ENCODE measurements at regions not wholly inside any gene's neighbourhood (a gene's known extent, or its start where the extent isn't known, plus 50 kb on each side); places are given as distances from the start of the nearest gene placed in this dataset.

DNA sequence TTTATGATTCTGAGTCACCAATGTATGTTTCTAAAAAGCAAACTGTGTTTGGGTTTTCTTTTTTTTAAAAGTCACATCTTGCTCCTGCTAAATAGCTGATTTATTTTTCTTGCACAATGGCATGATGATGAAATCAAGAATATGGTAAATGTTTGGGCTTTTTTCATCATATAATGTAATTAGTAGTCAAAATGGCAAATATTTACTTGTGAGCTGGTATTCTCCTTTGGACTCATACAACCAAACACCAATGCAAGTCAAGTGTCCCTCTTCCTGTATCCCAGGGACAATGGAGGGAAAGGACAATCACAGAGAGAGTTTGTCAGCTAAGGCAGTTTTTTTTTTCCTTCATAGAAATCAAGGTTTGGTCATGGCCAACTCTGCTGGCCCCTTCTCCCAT is 94.6 kb upstream of the RALGPS2 start:
- TF ChIP-seq MYC (IDR thresholded peaks at IDR 0.05; ENCODE audit: low read depth, low read length) (no peak), POLR2A (IDR thresholded peaks at IDR 0.05; ENCODE audit: extremely low read depth, insufficient read length) (no peak)
- TF ChIP-seq, protein P1, sequence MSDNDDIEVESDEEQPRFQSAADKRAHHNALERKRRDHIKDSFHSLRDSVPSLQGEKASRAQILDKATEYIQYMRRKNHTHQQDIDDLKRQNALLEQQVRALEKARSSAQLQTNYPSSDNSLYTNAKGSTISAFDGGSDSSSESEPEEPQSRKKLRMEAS (IDR thresholded peaks at IDR 0.05; ENCODE audit: low read depth, low read length), result no peak
- TF ChIP-seq, protein P2, sequence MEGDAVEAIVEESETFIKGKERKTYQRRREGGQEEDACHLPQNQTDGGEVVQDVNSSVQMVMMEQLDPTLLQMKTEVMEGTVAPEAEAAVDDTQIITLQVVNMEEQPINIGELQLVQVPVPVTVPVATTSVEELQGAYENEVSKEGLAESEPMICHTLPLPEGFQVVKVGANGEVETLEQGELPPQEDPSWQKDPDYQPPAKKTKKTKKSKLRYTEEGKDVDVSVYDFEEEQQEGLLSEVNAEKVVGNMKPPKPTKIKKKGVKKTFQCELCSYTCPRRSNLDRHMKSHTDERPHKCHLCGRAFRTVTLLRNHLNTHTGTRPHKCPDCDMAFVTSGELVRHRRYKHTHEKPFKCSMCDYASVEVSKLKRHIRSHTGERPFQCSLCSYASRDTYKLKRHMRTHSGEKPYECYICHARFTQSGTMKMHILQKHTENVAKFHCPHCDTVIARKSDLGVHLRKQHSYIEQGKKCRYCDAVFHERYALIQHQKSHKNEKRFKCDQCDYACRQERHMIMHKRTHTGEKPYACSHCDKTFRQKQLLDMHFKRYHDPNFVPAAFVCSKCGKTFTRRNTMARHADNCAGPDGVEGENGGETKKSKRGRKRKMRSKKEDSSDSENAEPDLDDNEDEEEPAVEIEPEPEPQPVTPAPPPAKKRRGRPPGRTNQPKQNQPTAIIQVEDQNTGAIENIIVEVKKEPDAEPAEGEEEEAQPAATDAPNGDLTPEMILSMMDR (IDR thresholded peaks at IDR 0.05; ENCODE audit: low read depth, low read length), result no peak
- no peak for DNase-seq (ENCODE audit: low read depth)
- no peak overlapping the region for H3K4me3 ChIP-seq (ENCODE audit: low read depth, low read length)

DNA sequence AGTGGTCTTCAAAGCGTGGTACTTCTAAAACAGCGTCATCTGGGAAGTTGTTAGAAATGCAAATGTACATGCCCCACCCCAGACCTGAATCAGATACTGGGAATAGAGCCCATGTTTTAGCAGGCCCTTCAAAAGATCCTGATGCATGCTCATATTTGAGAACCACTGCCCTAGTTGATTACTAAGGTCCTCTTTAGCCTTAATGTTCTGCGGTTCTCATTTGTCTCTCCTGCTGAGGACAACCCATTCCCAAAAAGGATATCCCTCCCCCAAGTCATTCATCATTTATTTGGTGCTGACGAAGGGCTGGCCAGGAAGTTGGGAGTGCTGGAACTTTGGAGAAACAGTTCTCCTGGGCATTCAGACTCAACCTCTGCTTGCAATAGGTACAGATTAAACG is 92.4 kb upstream of the RALGPS2 start:
- no peak overlapping the region for H3K4me3 ChIP-seq (ENCODE audit: low read depth, low read length)
- no peak for TF ChIP-seq POLR2A (IDR thresholded peaks at IDR 0.05; ENCODE audit: extremely low read depth, insufficient read length)
- TF ChIP-seq, protein P1 (IDR thresholded peaks at IDR 0.05; ENCODE audit: low read depth, low read length), result no peak
- DNase-seq (ENCODE audit: low read depth), result no peak

DNA sequence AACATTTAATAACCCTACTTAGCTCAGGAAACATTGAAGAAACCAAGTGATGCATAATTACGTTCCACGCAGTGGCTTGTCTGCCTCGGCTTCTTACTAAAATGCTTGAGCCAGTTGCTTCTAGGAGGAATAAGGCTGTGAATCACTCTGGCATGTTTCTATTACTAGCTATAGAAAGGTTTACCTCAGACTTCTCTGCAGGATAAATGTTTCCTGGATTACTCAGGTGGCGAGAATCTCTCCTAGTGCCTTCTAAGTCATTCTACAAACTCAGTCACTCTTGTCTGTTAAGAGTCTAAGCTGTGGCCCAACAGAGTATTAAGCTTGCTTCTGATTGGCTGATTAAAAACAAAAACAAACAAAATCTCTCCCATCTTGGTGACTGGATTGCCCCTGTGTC is 92.0 kb upstream of the RALGPS2 start:
- H3K4me3 ChIP-seq (ENCODE audit: low read depth, low read length), result no peak overlapping the region
- TF ChIP-seq, protein P1 (IDR thresholded peaks at IDR 0.05; ENCODE audit: low read depth, low read length), result no peak
- no peak for TF ChIP-seq MYC (IDR thresholded peaks at IDR 0.05; ENCODE audit: low read depth, low read length)
- TF ChIP-seq POLR2A (IDR thresholded peaks at IDR 0.05; ENCODE audit: extremely low read depth, insufficient read length), result no peak
- DNase-seq (ENCODE audit: low read depth), result no peak

DNA sequence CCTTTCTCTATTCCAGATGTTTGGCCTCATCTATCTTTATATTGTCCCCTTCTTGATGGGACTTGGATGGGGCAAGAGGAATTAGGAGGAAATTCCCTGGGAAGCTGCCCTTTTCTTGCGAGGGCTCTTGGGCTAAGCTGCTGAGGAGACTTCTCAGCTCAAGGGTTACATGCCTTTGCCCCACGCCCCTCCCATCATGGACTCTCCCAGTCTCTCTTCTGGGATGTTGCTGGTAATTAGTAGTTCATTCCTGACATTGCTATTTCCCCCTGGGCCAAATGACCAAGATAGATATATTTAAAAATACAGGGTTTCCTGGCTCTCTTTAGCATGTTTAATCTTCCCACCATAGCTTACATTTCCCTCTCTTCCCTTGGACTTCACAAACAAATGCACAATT is 90.6 kb upstream of the RALGPS2 start:
- DNase-seq (ENCODE audit: low read depth), result no peak
- TF ChIP-seq, protein P1 (IDR thresholded peaks at IDR 0.05; ENCODE audit: low read depth, low read length), result no peak
- TF ChIP-seq MYC (IDR thresholded peaks at IDR 0.05; ENCODE audit: low read depth, low read length) (no peak), POLR2A (IDR thresholded peaks at IDR 0.05; ENCODE audit: extremely low read depth, insufficient read length) (no peak)
- TF ChIP-seq, protein P2 (IDR thresholded peaks at IDR 0.05; ENCODE audit: low read depth, low read length), result no peak
- H3K4me3 ChIP-seq (ENCODE audit: low read depth, low read length), result no peak overlapping the region

DNA sequence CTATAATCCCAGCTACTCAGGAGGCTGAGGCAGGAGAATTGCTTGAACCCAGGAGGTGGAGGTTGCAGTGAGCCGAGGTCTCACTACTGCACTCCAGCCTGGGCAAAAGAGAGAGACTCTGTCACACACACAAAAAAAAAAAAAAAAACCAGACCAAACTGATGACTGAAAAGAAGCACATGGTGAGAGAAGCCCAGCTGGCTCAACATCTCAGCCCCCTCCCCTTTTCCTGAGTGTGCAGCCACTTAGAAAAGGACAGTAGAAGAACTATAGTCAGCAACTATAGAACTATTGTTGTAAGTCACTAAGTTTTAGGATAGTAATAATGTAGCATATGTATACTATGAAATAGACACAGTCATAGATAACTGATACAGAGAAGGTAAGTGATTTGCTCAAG is 87.2 kb upstream of the RALGPS2 start:
- DNase-seq (ENCODE audit: low read depth), result no peak
- TF ChIP-seq MYC (IDR thresholded peaks at IDR 0.05; ENCODE audit: low read depth, low read length), result no peak
- TF ChIP-seq, protein P1 (IDR thresholded peaks at IDR 0.05; ENCODE audit: low read depth, low read length), result no peak
- TF ChIP-seq POLR2A (IDR thresholded peaks at IDR 0.05; ENCODE audit: extremely low read depth, insufficient read length), result no peak
- H3K4me3 ChIP-seq (ENCODE audit: low read depth, low read length), result no peak overlapping the region

DNA sequence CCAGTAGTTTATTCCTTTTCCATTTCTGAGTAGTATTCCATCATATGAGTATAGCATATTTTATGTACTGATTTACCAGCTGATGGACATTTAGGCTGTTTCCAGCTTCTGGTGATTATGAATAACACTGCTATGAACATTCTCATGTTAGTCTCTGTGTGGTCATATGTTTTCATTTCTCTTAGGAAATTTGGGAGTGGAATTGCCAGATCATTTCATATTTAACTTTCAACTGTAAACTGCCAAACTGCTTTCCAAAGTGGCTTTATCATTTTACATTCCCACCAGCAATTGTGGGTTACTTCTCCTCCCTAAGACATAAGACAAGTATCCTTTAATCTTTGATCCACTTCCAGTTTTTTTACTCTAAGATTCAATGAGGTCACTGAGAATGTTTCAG is 85.7 kb upstream of the RALGPS2 start:
- DNase-seq (ENCODE audit: low read depth), result no peak
- TF ChIP-seq, protein P2 (IDR thresholded peaks at IDR 0.05; ENCODE audit: low read depth, low read length), result no peak
- no peak for TF ChIP-seq POLR2A (IDR thresholded peaks at IDR 0.05; ENCODE audit: extremely low read depth, insufficient read length)
- TF ChIP-seq, protein P1 (IDR thresholded peaks at IDR 0.05; ENCODE audit: low read depth, low read length), result no peak
- no peak for TF ChIP-seq MYC (IDR thresholded peaks at IDR 0.05; ENCODE audit: low read depth, low read length)
- H3K4me3 ChIP-seq (ENCODE audit: low read depth, low read length), result no peak overlapping the region

DNA sequence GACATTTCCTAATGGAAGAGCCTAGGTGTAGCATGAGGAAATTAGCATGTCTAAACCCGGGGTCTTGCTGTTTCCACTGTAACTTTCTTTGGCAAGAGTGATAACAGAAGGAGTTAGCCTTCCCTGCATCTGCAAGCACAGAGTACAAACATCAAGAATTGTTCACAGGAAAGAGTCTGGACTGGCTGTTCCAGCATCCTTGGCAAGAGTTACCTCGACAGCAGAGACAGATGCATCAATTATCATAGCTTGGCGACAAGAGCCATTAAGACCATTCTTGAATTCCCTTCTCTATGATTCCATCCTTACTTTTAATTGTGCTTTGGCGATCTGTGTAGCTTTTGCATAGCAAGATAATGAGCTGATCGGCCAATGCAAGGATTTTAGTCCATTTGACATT is 82.8 kb upstream of the RALGPS2 start:
- no peak for DNase-seq (ENCODE audit: low read depth)
- no peak overlapping the region for H3K4me3 ChIP-seq (ENCODE audit: low read depth, low read length)
- TF ChIP-seq, protein P1 (IDR thresholded peaks at IDR 0.05; ENCODE audit: low read depth, low read length), result no peak
- TF ChIP-seq, protein P2 (IDR thresholded peaks at IDR 0.05; ENCODE audit: low read depth, low read length), result no peak
- TF ChIP-seq POLR2A (IDR thresholded peaks at IDR 0.05; ENCODE audit: extremely low read depth, insufficient read length) (no peak), MYC (IDR thresholded peaks at IDR 0.05; ENCODE audit: low read depth, low read length) (no peak)

Measured in NB4 (cell line).